HCT116 (cell line): ENCODE measurements at regions not wholly inside any gene's neighbourhood (a gene's known extent, or its start where the extent isn't known, plus 50 kb on each side); places are given as distances from the start of the nearest gene placed in this dataset.

ENCODE experiments used
- ATAC-seq: fragments of 200-7000 bp; cut with Tn5 transposase; 2 replicates; pipeline ENCODE4 v1.9.1; 2020; ENCODE audit warnings: mild to moderate bottlenecking, moderate library complexity
- BruUV-seq: library from RNA; stranded (reverse); fragments of 400-500 nt; replicated peaks from 2 replicates; lab custom pipeline; 2021; lab: Mats Ljungman, UMichigan
- CTCF ChIA-PET: fragments of 300-600 bp; sonication (Branson Sonifier 250); formaldehyde crosslinking; loops from one replicate; lab custom pipeline; 2021; ENCODE audit warnings: antibody characterized with exemption; lab: Charles Lee
- POLR2A ChIA-PET: fragments of 300-600, 350-600 bp; sonication (Branson Sonifier 250); formaldehyde crosslinking; loops from one replicate; lab custom pipeline; 2021; ENCODE audit warnings: antibody characterized with exemption; lab: Charles Lee
- RAD21 ChIA-PET, 2 experiments: fragments of 300-600 bp; sonication (Branson Sonifier 250); formaldehyde crosslinking; loops; one replicate each; lab custom pipeline; 2023; ENCODE audit warnings: low total read pairs in 2 of 2; ENCODE audit not compliant: uncharacterized antibody in 2 of 2, unreplicated experiment in 2 of 2, low non-redundant PET in 1 of 2; lab: Charles Lee
- DNase-seq: peaks from one replicate; pipeline ENCODE4 v3.0.0-alpha.2; 2010; ENCODE audit warnings: low read depth, low spot score
- H2AFZ ChIP-seq: fragments of 200-600 bp; shearing (Covaris generic), sonication (generic); 2 replicates; pipeline ENCODE4 v1.6.1; 2017; ENCODE audit warnings: low read depth, mixed run types, mixed read lengths, antibody characterized with exemption, low read length; ENCODE audit not compliant: poor library complexity, severe bottlenecking
- H3K27ac ChIP-seq: 2 replicates; pipeline ENCODE4 v1.5.1; 2012; ENCODE audit warnings: low read depth, low read length
- H3K27me3 ChIP-seq: fragments of 200-600 bp; sonication (generic); 2 replicates; pipeline ENCODE4 v1.6.1; 2016; ENCODE audit warnings: mixed run types, low read length, mixed read lengths; ENCODE audit not compliant: insufficient read depth
- H3K36me3 ChIP-seq, 2 experiments: fragments of 200-500 bp in 1 of 2; fragments of 200-600 bp in 1 of 2; sonication (Bioruptor generic) in 1 of 2; sonication (generic) in 1 of 2; 2 replicates each; pipeline versions ENCODE4 v1.5.1 to v1.6.1; 2014 to 2016; ENCODE audit warnings: low read length in 2 of 2, inconsistent platforms in 1 of 2, mixed read lengths in 1 of 2, mixed run types in 1 of 2; ENCODE audit not compliant: insufficient read depth in 2 of 2, control insufficient read depth in 1 of 2
- H3K4me1 ChIP-seq, 2 experiments: fragments of 200-600 bp in 1 of 2; sonication (generic) in 1 of 2; 2 replicates each; pipeline versions ENCODE4 v1.5.1 to v1.6.1; 2012 to 2017; ENCODE audit warnings: low read length in 2 of 2, inconsistent platforms in 1 of 2, mild to moderate bottlenecking in 1 of 2, mixed read lengths in 1 of 2, mixed run types in 1 of 2, moderate library complexity in 1 of 2; ENCODE audit not compliant: insufficient read depth in 2 of 2, control insufficient read depth in 1 of 2
- H3K4me2 ChIP-seq: fragments of 200-600 bp; sonication (generic); 2 replicates; pipeline ENCODE4 v1.6.1; 2017; ENCODE audit warnings: mixed run types, low read length, mixed read lengths
- H3K4me3 ChIP-seq, 2 experiments: fragments of 200-600 bp in 1 of 2; sonication (generic) in 1 of 2; replicated peaks in 1 of 2; 2 replicates each; pipeline ENCODE4 v1.5.1; 2011 to 2016; ENCODE audit warnings: low read length in 2 of 2, control low read depth in 1 of 2, low read depth in 1 of 2, mild to moderate bottlenecking in 1 of 2, mixed read lengths in 1 of 2, mixed run types in 1 of 2
- H3K79me2 ChIP-seq: fragments of 200-600 bp; sonication (generic); 2 replicates; pipeline ENCODE4 v1.6.1; 2017; ENCODE audit warnings: mild to moderate bottlenecking, mixed run types, low read length, moderate library complexity, mixed read lengths; ENCODE audit not compliant: insufficient read depth
- H3K9ac ChIP-seq: fragments of 200-600 bp; sonication (generic); 2 replicates; pipeline ENCODE4 v1.6.1; 2016; ENCODE audit warnings: low read length, mixed read lengths
- H3K9me2 ChIP-seq: fragments of 200-600 bp; sonication (generic), shearing (Covaris generic); 2 replicates; pipeline ENCODE4 v1.6.1; 2017; ENCODE audit warnings: mixed run types, mild to moderate bottlenecking, moderate library complexity; ENCODE audit not compliant: insufficient read depth
- H3K9me3 ChIP-seq, 2 experiments: fragments of 200-500 bp in 1 of 2; fragments of 200-600 bp in 1 of 2; sonication (Bioruptor generic) in 1 of 2; sonication (generic) in 1 of 2; 2 replicates each; pipeline ENCODE4 v1.6.1; 2014 to 2017; ENCODE audit warnings: low read length in 2 of 2, mixed read lengths in 2 of 2, inconsistent platforms in 1 of 2, low read depth in 1 of 2, mild to moderate bottlenecking in 1 of 2, mixed run types in 1 of 2, moderate library complexity in 1 of 2; ENCODE audit not compliant: control insufficient read depth in 1 of 2, insufficient read depth in 1 of 2
- H4K20me1 ChIP-seq: fragments of 200-600 bp; sonication (generic), shearing (Covaris generic); 2 replicates; pipeline ENCODE4 v1.6.1; 2017; ENCODE audit warnings: mixed run types, mild to moderate bottlenecking, moderate library complexity; ENCODE audit not compliant: insufficient read depth
- CBX3 ChIP-seq: IDR thresholded peaks from 2 replicates; pipeline ENCODE4 v1.6.1; 2012; ENCODE audit warnings: low read depth
- CTCF ChIP-seq, 3 experiments: fragments of 200-600 bp in 1 of 3; sonication (generic) in 1 of 3; IDR thresholded peaks in 2 of 3; conservative IDR thresholded peaks in 1 of 3; 2 replicates each; pipeline ENCODE4 v1.5.1; 2012 to 2017; ENCODE audit warnings: low read depth in 2 of 3, low read length in 2 of 3, antibody characterized with exemption in 1 of 3, borderline replicate concordance in 1 of 3, control low read depth in 1 of 3, mild to moderate bottlenecking in 1 of 3, mixed read lengths in 1 of 3, mixed run types in 1 of 3, moderate library complexity in 1 of 3; ENCODE audit not compliant: insufficient read depth in 1 of 3
- EGR1 ChIP-seq: IDR thresholded peaks from 2 replicates; pipeline ENCODE4 v1.6.1; 2012; ENCODE audit warnings: low read depth
- EZH2 ChIP-seq: fragments of 200-600 bp; sonication (generic); IDR thresholded peaks from 2 replicates; pipeline ENCODE4 v1.6.1; 2017; ENCODE audit warnings: antibody characterized with exemption, mixed run types
- EZH2phosphoT487 ChIP-seq: fragments of 200-600 bp; IDR thresholded peaks from 2 replicates; pipeline ENCODE4 v1.6.1; 2018; ENCODE audit warnings: antibody characterized with exemption, borderline replicate concordance
- POLR2A ChIP-seq: IDR thresholded peaks from 2 replicates; pipeline ENCODE4 v1.7.0; 2011; ENCODE audit warnings: borderline replicate concordance; ENCODE audit not compliant: insufficient read depth, insufficient read length; ENCODE audit errors: extremely low read depth
- POLR2AphosphoS5 ChIP-seq: IDR thresholded peaks from 2 replicates; pipeline ENCODE4 v1.6.1; 2011; ENCODE audit warnings: mild to moderate bottlenecking, low read depth, low read length, moderate library complexity
- SIN3A ChIP-seq: IDR thresholded peaks from 2 replicates; pipeline ENCODE4 v1.6.1; 2012; ENCODE audit warnings: low read depth
- SP1 ChIP-seq: IDR thresholded peaks from 2 replicates; pipeline ENCODE4 v1.6.1; 2012; ENCODE audit warnings: low read depth
- YY1 ChIP-seq: IDR thresholded peaks from 2 replicates; pipeline ENCODE4 v1.6.1; 2011; ENCODE audit warnings: low read length, low read depth, moderate library complexity, mild to moderate bottlenecking; ENCODE audit not compliant: insufficient replicate concordance; ENCODE audit errors: extremely low read depth
- ZFX ChIP-seq: fragments of 450-650 bp; IDR thresholded peaks from 2 replicates; pipeline ENCODE4 v1.6.1; 2017
- intact Hi-C: fragments of 100-400 bp; cut with micrococcal nuclease; formaldehyde crosslinking; loops from 2 replicates; pipeline ENCODE4 v1.10.0; 2022
- TF ChIP-seq, protein P1 (sequence below): IDR thresholded peaks from 2 replicates; pipeline ENCODE4 v1.6.1; 2011; ENCODE audit warnings: mild to moderate bottlenecking, low read length, moderate library complexity; ENCODE audit not compliant: insufficient replicate concordance; ENCODE audit errors: extremely low read depth
- TF ChIP-seq, protein P2 (sequence below): IDR thresholded peaks from 2 replicates; pipeline ENCODE4 v1.6.1; 2012
- TF ChIP-seq, protein P3 (sequence below): IDR thresholded peaks from 2 replicates; pipeline ENCODE4 v1.6.1; 2012; ENCODE audit warnings: low read depth

- TF ChIP-seq, protein P1, sequence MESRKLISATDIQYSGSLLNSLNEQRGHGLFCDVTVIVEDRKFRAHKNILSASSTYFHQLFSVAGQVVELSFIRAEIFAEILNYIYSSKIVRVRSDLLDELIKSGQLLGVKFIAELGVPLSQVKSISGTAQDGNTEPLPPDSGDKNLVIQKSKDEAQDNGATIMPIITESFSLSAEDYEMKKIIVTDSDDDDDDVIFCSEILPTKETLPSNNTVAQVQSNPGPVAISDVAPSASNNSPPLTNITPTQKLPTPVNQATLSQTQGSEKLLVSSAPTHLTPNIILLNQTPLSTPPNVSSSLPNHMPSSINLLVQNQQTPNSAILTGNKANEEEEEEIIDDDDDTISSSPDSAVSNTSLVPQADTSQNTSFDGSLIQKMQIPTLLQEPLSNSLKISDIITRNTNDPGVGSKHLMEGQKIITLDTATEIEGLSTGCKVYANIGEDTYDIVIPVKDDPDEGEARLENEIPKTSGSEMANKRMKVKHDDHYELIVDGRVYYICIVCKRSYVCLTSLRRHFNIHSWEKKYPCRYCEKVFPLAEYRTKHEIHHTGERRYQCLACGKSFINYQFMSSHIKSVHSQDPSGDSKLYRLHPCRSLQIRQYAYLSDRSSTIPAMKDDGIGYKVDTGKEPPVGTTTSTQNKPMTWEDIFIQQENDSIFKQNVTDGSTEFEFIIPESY: no peak
- TF ChIP-seq YY1 (no peak), ZFX (no peak), SIN3A (no peak)
- TF ChIP-seq, protein P2, sequence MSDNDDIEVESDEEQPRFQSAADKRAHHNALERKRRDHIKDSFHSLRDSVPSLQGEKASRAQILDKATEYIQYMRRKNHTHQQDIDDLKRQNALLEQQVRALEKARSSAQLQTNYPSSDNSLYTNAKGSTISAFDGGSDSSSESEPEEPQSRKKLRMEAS: no peak
Measured at GRCh38 chr7:20021066-20021465, 196.1 kb downstream of the MACC1 start (continued).

- Histone ChIP-seq H3K79me2 (no peaks in the 10 kb centered on the region), H4K20me1 (no peaks in the 10 kb centered on the region), H2AFZ (no peak overlapping the region), H3K27me3 (no peaks in the 10 kb centered on the region), H3K27ac (no peak overlapping the region), H3K4me1 (no peaks in the 10 kb centered on the region), H3K4me3 (no peak overlapping the region), H3K9ac (no peak overlapping the region), H3K36me3 (no peaks in the 10 kb centered on the region), H3K4me2 (no peak overlapping the region), H3K9me3 (no peaks in the 10 kb centered on the region), H3K9me2 (no peaks in the 10 kb centered on the region)
- intact Hi-C loops: no loop called here
- DNase-seq (no peak), ATAC-seq (no peak)
- POLR2A ChIA-PET: no interaction called here
- BruUV-seq: no TSS peak
- CTCF ChIA-PET: no interaction called here
- RAD21 ChIA-PET: no interaction called here
- TF ChIP-seq CBX3 (no peak), EZH2phosphoT487 (no peak), EGR1 (no peak), EZH2 (no peak), POLR2A (no peak), YY1 (no peak), SP1 (no peak), CTCF (IDR thresholded peaks at IDR 0.05 in 2 of 3, conservative IDR thresholded peaks at IDR 0.05 in 1 of 3; ENCODE audit: borderline replicate concordance in 1 of 3, insufficient read depth in 1 of 3, low read depth in 2 of 3, low read length in 2 of 3) (no peak), SIN3A (no peak), POLR2AphosphoS5 (no peak)
- TF ChIP-seq, protein P3, sequence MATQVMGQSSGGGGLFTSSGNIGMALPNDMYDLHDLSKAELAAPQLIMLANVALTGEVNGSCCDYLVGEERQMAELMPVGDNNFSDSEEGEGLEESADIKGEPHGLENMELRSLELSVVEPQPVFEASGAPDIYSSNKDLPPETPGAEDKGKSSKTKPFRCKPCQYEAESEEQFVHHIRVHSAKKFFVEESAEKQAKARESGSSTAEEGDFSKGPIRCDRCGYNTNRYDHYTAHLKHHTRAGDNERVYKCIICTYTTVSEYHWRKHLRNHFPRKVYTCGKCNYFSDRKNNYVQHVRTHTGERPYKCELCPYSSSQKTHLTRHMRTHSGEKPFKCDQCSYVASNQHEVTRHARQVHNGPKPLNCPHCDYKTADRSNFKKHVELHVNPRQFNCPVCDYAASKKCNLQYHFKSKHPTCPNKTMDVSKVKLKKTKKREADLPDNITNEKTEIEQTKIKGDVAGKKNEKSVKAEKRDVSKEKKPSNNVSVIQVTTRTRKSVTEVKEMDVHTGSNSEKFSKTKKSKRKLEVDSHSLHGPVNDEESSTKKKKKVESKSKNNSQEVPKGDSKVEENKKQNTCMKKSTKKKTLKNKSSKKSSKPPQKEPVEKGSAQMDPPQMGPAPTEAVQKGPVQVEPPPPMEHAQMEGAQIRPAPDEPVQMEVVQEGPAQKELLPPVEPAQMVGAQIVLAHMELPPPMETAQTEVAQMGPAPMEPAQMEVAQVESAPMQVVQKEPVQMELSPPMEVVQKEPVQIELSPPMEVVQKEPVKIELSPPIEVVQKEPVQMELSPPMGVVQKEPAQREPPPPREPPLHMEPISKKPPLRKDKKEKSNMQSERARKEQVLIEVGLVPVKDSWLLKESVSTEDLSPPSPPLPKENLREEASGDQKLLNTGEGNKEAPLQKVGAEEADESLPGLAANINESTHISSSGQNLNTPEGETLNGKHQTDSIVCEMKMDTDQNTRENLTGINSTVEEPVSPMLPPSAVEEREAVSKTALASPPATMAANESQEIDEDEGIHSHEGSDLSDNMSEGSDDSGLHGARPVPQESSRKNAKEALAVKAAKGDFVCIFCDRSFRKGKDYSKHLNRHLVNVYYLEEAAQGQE: no peak
- TF ChIP-seq, protein P1: no peak
Measured at GRCh38 chr7:20019757-20020432, 197.3 kb downstream of the MACC1 start.
